Endodermal cell (in vitro differentiated cells): ENCODE measurements at regions not wholly inside any gene's neighbourhood (a gene's known extent, or its start where the extent isn't known, plus 50 kb on each side); places are given as distances from the start of the nearest gene placed in this dataset.

Experiments
- DNase-seq: peaks from one replicate; pipeline ENCODE4 v3.0.0-alpha.2; 2017
- H3K27ac ChIP-seq: 2 replicates; pipeline ENCODE4 v1.5.1; 2013; ENCODE audit warnings: mild to moderate bottlenecking, low read depth, low read length, moderate library complexity
- H3K27me3 ChIP-seq: 2 replicates; pipeline ENCODE4 v1.6.1; 2013; ENCODE audit warnings: mild to moderate bottlenecking, low read length, moderate library complexity; ENCODE audit not compliant: insufficient read depth, control insufficient read depth, poor library complexity, severe bottlenecking
- H3K36me3 ChIP-seq: 2 replicates; pipeline ENCODE4 v1.7.0; 2013; ENCODE audit warnings: mild to moderate bottlenecking, low read length, moderate library complexity; ENCODE audit not compliant: control insufficient read depth, insufficient read depth
- H3K4me1 ChIP-seq: one replicate; pipeline ENCODE4 v1.7.0; 2013; ENCODE audit warnings: low read length; ENCODE audit not compliant: control insufficient read depth, insufficient read depth
- H3K4me3 ChIP-seq: 2 replicates; pipeline ENCODE4 v1.5.1; 2013; ENCODE audit warnings: mild to moderate bottlenecking, low read length, moderate library complexity
- H3K9ac ChIP-seq: 2 replicates; pipeline ENCODE4 v1.6.1; 2013; ENCODE audit warnings: mild to moderate bottlenecking, low read length, moderate library complexity; ENCODE audit not compliant: poor library complexity, severe bottlenecking; ENCODE audit errors: extremely low read depth
- H3K9me3 ChIP-seq: 2 replicates; pipeline ENCODE4 v1.6.1; 2013; ENCODE audit warnings: mild to moderate bottlenecking, low read length, moderate library complexity; ENCODE audit not compliant: control insufficient read depth
- H3K27ac Mint-ChIP-seq: 2 replicates; pipeline ENCODE4 v1.8.0; 2020; ENCODE audit warnings: mixed read lengths
- H3K27me3 Mint-ChIP-seq: 2 replicates; pipeline ENCODE4 v1.8.0; 2021; ENCODE audit warnings: mild to moderate bottlenecking, mixed read lengths; ENCODE audit not compliant: insufficient read depth
- H3K36me3 Mint-ChIP-seq: 2 replicates; pipeline ENCODE4 v1.8.0; 2020; ENCODE audit warnings: low read depth, mixed read lengths
- H3K4me1 Mint-ChIP-seq: 2 replicates; pipeline ENCODE4 v1.8.0; 2020; ENCODE audit warnings: mixed read lengths
- H3K4me3 Mint-ChIP-seq: 2 replicates; pipeline ENCODE4 v1.8.0; 2020; ENCODE audit warnings: mild to moderate bottlenecking, moderate library complexity, mixed read lengths
- H3K9me3 Mint-ChIP-seq: 2 replicates; pipeline ENCODE4 v1.8.0; 2020; ENCODE audit warnings: mild to moderate bottlenecking, mixed read lengths
- WGBS, 2 experiments: methylation state at CpG; one replicate each; pipeline versions ENCODE4 v1.1.5 to v1.1.7; 2013; ENCODE audit warnings: missing lambda C conversion rate in 2 of 2, mixed read lengths in 1 of 2; ENCODE audit not compliant: insufficient coverage in 1 of 2, insufficient read length in 1 of 2; 5-methylcytosine and 5-hydroxymethylcytosine counted together
- TF ChIP-seq, protein P1 (sequence below): fragments of 200-600 bp; sonication (generic); conservative IDR thresholded peaks from 2 replicates; pipeline ENCODE4 v1.5.0; 2021; ENCODE audit warnings: antibody characterized with exemption, mild to moderate bottlenecking

DNA sequence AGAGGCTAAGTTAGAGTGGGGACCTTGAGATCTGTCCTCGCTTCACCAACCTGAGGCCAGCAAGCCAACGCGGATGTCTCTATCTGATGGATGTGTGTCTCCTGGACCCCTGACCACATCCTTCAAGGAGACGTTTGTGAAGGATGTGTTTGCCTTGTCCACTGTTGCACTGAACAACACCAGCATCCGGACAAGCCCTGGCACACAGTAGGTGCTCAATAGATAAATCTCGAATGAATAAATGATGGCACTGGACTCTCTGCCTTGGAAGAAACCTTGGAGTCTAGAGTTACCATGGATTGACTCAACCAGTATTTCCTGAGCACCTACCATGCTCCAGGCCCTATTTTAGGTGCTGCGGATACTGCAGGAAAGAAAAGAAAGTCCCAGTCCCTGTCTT lies 97.7 kb upstream of the PTPN1 start:
- Mint-ChIP-seq H3K4me3 (no peak overlapping the region), H3K9me3 (peaks cover 33% of the 10 kb centered on the region), H3K27ac (peak overlapping the region; percentile 32), H3K27me3 (no peaks in the 10 kb centered on the region), H3K4me1 (peaks cover 40% of the 10 kb centered on the region), H3K36me3 (no peaks in the 10 kb centered on the region)
- H3K4me3 ChIP-seq, result no peak overlapping the region
- peaks cover 12% of the 10 kb centered on the region for H3K4me1 ChIP-seq
- H3K36me3 ChIP-seq, result no peaks in the 10 kb centered on the region
- peaks cover 18% of the 10 kb centered on the region for H3K9me3 ChIP-seq
- WGBS, 2 experiments, result 87 to 92% methylated on average over 4 to 7 of the region's 7 CpGs
- no peaks in the 10 kb centered on the region for H3K27me3 ChIP-seq
- TF ChIP-seq, protein P1, sequence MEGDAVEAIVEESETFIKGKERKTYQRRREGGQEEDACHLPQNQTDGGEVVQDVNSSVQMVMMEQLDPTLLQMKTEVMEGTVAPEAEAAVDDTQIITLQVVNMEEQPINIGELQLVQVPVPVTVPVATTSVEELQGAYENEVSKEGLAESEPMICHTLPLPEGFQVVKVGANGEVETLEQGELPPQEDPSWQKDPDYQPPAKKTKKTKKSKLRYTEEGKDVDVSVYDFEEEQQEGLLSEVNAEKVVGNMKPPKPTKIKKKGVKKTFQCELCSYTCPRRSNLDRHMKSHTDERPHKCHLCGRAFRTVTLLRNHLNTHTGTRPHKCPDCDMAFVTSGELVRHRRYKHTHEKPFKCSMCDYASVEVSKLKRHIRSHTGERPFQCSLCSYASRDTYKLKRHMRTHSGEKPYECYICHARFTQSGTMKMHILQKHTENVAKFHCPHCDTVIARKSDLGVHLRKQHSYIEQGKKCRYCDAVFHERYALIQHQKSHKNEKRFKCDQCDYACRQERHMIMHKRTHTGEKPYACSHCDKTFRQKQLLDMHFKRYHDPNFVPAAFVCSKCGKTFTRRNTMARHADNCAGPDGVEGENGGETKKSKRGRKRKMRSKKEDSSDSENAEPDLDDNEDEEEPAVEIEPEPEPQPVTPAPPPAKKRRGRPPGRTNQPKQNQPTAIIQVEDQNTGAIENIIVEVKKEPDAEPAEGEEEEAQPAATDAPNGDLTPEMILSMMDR, result no peak
- no peak for DNase-seq
- no peak overlapping the region for H3K9ac ChIP-seq
- H3K27ac ChIP-seq, result no peak overlapping the region

DNA sequence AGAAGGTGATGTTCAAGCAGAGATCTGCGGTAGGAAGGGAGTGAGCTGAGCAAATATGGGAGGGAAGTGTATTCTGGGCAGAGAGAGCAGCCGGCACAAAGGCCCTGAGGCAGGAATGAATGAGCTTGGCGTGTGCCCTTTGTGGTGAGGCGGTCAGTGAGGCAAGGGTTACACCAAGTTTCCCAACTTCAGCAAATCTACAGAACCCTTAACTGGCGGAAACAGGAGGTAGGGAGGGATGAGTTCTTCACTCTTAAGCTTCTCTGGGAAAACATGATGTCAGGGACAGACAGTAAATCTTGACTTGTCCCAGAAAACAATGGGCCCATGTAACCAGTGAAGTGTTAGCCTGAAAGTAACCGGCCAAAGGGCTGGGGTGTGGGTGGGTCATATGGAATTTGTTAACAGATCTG lies 97.1 kb upstream of the PTPN1 start:
- H3K4me3 Mint-ChIP-seq, result no peak overlapping the region
- peaks cover 40% of the 10 kb centered on the region for H3K4me1 Mint-ChIP-seq

DNA sequence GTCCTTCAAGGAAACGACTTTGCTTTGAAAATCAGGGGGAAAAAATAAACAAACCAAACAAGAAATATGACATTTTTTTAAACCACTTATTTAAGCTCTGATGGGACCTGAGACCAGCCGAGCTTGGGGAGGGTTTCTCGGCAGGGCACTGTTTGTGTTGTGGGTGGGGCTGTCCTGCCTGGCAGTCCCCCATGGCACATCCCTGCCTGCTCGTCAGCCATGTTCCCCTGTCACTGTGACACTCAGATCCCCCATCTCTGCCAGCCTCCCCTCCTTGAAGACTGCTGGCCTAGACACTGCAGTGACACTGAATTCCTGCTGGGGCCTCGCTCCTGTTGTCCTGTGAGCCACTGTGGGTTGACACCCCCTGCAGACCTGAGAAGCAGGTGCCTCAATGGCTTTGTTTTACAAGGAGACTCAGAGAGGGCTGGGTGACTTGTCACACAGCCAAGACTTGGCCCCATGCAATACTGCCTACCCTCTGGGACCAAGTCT lies 95.1 kb upstream of the PTPN1 start:
- Mint-ChIP-seq H3K27me3 (peaks cover 9% of the 10 kb centered on the region), H3K4me3 (no peak overlapping the region), H3K36me3 (no peaks in the 10 kb centered on the region), H3K27ac (peak overlapping the region; percentile 61), H3K4me1 (peaks cover 31% of the 10 kb centered on the region), H3K9me3 (peaks cover 27% of the 10 kb centered on the region)
- Histone ChIP-seq H3K27me3 (no peaks in the 10 kb centered on the region), H3K27ac (peak overlapping the region; percentile 36), H3K9me3 (peaks cover 17% of the 10 kb centered on the region), H3K9ac (no peak overlapping the region), H3K4me3 (no peak overlapping the region), H3K4me1 (peaks cover 12% of the 10 kb centered on the region), H3K36me3 (no peaks in the 10 kb centered on the region)
- TF ChIP-seq, protein P1, result peak; percentile 10
- 77 to 83% methylated on average over 3 to 5 of the region's 5 CpGs for WGBS, 2 experiments
- DNase-seq, result no peak

More for the DNA sequence above, 97.1 kb upstream of the PTPN1 start:
- Histone ChIP-seq H3K36me3 (no peaks in the 10 kb centered on the region), H3K27me3 (no peaks in the 10 kb centered on the region), H3K4me3 (no peak overlapping the region), H3K27ac (no peak overlapping the region), H3K9ac (no peak overlapping the region), H3K4me1 (peaks cover 12% of the 10 kb centered on the region), H3K9me3 (peaks cover 18% of the 10 kb centered on the region)
- peaks cover 33% of the 10 kb centered on the region for H3K9me3 Mint-ChIP-seq
- 57 to 81% methylated on average over 2 to 6 of the region's 6 CpGs for whole genome bisulfite sequencing, 2 experiments
- H3K27ac Mint-ChIP-seq, result peak overlapping the region; percentile 8
- H3K27me3 Mint-ChIP-seq, result peaks cover 3% of the 10 kb centered on the region
- H3K36me3 Mint-ChIP-seq, result no peaks in the 10 kb centered on the region
- TF ChIP-seq, protein P1, result no peak
- DNase-seq, result peak; percentile 75
